Hematopoietic multipotent progenitor cell treated with erythropoietin and hydrocortisone succinate and interleukin-3 and kit ligand, for 15 days (in vitro differentiated cells): ENCODE measurements at regions not wholly inside any gene's neighbourhood (a gene's known extent, or its start where the extent isn't known, plus 50 kb on each side); places are given as distances from the start of the nearest gene placed in this dataset.
"Not testable (repeated sequence)": the region's sequence is repeated elsewhere in the genome, so short reads cannot be mapped to it uniquely, and the experiment has no call there.

Experiments used
- DNase-seq: peaks from one replicate; pipeline ENCODE4 v3.0.0-alpha.2; 2015; ENCODE audit warnings: low spot score

DNA sequence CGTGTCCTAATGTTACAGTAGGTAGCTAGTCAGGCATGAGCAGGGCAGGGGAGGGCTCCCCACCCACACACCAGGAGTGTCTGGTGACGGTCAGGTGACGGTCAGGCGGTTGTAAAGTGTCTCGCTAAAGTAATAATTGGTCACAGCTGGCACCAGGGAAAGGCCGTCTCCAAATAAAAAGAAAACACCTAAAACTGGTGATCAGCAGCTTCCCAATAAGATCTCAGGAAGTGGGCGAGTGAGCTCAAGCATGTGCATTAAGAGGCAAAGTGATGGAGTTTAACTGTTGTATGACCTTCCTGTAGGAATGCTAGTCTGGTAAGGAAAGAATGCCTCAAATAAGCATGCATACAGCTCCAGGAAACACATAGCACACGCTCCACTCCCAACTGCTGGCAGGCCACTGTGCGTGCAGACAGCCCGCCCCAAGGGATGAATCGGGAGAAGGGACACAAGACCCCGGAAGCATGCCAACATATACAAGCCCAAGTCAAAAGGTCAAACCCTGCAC, 177.1 kb downstream of the RNF144A start:
- no peak for DNase-seq

DNA sequence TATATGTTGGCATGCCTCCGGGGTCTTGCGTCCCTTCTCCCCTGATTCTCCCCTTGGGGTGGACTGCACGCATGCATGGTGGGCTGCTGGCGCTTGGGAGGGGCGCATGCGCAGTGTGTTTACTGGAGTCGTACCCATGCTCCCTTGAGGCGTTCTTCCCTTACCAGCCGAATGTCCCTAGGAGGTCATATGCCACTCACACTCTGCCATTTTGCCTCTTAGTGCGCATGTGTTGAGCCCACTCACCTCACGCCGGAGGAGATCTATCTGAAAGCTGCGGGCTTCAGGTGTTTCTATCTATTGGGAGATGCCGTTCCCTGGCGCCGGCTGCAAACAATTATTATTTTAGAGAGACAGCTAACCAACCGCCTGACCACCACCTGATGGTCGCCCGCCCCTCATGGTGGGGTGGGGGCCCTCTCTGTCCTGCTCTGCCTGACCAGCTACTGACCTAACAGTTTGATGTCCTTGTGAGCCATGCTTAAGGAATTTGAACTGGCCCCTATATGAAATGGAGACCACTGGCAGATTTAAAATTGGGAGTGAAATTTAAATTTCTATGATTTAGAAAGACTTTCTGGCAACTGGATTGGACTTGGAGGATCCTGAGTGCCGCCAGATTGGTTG, 179.6 kb downstream of the RNF144A start:
- no peak for DNase-seq

DNA sequence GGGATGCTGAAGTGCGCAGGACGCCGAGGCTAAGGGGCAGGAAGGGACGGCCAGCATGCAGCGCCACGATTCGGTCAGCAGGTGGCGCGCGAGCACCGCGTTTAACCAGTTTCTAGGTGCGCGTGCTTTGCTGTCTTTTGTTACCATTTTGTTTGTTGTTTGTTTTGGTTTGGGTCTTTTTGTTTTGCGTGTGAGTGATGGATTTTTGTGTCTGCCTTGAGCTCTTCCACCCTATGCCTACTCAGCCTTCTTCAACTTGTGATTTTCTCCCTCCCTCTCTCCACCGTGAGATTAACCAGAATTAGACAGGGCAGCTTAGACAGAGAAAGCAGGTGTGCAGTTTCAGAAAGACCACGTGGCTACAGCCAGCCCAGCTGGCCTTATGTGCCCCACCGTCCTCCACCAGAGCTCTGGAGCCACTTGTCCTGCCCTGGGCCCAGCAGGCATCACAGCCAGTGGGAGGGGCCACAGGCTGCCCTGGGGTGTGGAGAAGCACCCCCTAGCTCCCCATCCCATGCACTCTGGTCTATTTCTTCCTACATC, 180.2 kb downstream of the RNF144A start:
- DNase-seq: peak; percentile 71

- DNase-seq: no peak
Measured at GRCh38 chr2:7098816-7099215, 181.6 kb downstream of the RNF144A start.

DNA sequence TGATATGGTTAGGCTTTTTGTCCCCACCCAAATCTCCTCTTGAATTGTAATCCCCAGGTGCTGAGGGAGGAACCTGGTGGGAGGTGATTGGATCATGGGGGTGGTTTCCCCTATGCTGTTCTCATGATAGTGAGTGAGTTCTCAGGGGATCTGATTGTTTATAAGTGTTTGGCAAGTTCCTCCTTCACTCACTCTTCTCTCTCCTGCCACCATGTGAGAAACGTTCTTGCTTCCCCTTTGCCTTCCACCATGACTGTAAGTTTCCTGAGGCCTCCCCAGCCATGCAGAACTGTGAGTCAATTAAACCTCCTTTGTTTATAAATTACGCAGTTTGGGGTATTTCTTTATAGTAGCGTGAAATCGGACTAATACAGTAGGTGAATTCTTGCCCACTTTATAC, 182.5 kb downstream of the RNF144A start:
- DNase-seq: not testable (repeated sequence)

GRCh38 chr2:7102826-7103225, 185.6 kb downstream of the RNF144A start:
- DNase-seq: no peak

DNA sequence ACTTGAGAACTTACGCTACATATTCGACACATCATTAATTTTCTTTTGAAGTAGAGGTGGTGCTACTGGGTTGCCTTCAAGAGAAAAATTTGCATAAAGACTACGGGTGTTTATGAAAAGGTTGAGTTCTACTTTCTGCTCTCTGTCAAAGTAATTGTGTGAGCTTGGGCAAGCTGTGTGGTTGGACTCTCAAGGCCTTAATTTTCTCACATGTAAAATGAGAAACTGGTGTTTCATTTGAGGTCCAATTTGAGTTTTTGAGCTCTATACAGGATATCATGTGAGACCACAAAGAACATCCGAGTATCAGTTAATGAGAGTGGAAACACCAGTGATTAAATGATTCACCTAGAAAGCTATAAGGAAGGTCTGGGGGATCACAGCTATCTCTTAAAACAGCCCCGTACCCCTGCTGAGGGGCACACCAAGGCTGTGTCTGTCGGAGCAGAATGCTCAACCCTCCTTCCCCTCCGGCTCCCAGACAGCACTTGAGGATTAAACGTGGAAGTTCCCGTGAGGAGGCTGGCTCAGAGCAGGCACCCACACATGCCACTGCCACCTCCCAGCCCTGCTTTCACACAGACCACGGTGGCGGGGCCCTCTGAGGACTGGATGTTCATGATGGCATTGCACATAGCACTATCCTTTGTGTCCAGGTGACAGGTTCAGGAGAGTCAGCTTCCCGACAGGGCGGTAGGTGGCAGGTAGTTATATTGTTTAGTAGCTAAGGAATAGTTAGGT, 191.8 kb downstream of the RNF144A start:
- DNase-seq: no peak

DNA sequence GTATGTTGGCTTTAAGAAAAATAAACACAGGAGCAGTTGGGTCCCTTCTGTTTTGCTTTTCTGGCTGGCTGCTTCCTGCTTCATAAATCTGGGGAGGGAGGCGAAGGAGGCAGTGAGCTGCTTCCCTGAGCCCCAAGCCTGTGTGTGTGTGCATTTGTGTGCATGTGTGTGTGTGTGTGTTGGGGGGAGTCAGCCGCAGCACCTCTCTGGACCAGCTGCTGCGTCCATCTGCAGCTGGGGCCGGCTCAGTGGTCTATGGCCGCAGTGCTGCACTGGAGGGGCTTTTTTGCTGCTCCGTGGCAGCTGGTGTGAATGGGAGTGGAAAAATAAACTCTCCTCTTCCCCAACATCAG, 192.3 kb downstream of the RNF144A start:
- DNase-seq: no peak

GRCh38 chr2:7111626-7112025, 194.4 kb downstream of the RNF144A start:
- no peak for DNase-seq

GRCh38 chr2:7115364-7115763, 198.2 kb downstream of the RNF144A start:
- no peak for DNase-seq

GRCh38 chr2:7115906-7116305, 198.7 kb downstream of the RNF144A start:
- DNase-seq: no peak

DNA sequence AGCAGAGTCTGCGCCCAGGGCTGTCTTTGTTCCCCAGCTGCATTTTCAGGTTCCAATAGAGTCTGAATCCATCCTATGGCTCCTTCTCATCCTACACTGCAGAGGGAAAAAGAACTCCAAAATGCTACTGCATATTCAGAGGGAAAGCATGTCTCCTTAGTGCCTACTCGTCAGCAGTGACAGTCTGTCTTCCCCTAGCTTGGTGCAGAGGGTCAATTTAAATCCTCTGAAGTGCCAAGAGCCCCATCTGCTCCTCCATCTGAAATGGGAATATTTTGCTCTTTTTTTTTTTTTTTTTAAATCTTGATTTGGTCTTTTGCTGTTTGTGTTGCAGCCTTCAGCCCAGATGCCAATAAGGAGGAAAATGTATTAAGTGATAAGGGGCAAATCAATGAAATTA, 199.3 kb downstream of the RNF144A start:
- DNase-seq: no peak

DNA sequence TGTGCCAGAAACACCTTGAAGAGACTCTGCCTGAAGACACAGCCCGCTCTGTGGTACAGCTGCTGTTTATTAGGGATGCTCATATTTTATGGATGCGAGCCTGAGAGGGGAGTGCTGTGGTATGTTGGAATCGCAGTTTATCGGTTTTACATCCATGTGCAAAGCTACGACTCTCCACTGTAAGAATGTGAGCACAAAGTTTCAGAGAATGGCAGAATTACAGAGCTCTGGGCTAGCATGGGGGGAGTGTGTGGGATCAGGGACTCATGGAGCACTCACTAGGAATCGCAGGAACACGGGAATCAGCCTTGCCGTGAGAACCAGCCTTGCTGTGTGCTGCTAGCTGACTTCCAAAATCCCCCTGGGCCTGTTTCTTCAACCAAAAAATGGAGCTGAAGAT, 199.9 kb downstream of the RNF144A start:
- no peak for DNase-seq

DNA sequence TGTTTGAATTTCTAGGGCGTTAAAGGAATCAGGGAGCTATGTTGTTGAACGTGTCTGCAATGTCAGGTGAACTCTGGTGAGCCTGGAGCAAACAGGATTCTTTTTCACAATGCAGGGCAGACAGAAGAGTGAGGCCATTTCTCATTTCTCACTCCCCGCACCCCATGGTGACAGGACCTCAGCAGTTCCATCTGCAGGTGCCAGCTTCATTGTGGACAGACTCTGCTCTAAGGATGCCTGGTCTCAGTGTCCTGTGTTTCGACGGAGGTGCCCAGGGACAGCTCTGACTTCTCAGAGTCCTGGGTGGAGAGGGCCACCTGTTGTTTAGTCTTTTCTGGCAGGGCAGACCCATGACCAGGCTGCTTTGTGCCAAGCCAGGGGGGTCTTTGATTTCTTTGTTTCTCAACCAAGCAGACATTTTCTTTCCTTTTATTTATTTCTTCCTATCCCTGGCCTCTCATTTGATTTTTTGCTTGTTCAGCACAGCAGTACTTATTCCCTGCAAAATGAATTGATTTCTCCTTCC, 201.5 kb downstream of the RNF144A start:
- DNase-seq: no peak

GRCh38 chr2:7119132-7119835, 202.1 kb downstream of the RNF144A start:
- no peak for DNase-seq

GRCh38 chr2:7121851-7122250, 204.6 kb downstream of the RNF144A start:
- no peak for DNase-seq

GRCh38 chr2:7127156-7127555, 209.9 kb downstream of the RNF144A start:
- DNase-seq: no peak

GRCh38 chr2:7127687-7128086, 210.5 kb downstream of the RNF144A start:
- DNase-seq: no peak

DNA sequence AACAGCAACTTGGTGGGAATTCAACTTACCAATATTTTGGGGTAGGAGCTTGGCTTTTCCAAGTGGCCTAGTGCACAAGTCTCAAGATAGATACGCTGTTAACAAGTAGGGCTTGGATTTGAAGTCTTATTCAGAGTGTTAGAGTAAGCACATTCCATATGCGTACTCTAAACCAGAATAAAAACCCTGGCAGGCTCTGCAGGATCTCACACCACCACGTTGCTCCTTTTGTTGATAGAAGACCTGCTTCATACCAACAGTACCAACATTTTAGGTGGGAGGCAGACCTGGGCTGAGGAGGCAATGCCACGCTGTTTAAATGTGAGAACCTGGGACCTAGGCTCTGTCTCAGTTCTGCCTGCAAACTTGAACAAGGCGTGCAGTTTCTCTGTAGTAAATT, 214.0 kb downstream of the RNF144A start:
- no peak for DNase-seq

DNA sequence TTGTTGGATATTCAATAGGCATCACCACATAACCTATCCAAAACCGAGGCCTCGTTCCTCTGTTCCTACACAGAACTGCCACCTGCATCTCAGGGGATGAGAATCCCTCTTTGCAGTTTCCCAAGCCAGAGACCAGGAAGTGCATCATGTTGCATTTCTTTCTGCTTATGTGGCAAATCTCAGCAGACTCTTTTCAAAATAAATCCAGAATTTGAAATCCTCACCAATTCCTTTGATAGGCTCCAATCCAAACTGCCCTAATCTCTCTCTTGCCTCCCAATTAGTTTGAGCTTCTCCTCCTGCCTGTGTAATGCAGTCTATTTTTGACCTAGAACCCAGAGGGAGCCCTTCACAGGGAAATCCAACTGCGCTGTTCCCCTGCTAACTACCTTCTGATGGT, 215.5 kb downstream of the RNF144A start:
- no peak for DNase-seq

DNA sequence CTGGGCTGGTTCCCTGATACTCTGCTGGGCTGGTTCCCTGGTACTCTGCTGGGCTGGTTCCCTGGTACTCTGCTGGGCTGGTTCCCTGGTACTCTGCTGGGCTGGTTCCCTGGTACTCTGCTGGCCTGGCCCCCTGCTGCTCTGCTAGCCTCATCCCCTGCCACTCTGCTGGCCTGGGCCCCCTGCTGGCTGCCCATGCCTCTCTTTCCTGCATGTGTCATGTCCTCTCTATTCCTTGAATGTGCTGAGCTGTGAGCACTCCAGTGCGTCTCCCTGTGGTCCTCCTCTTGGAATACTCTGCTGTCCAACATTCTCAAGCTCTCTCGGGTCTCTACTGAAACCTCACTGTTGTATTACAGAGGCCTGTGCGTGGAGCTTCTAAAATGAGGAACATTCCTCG, 216.3 kb downstream of the RNF144A start:
- no peak for DNase-seq

GRCh38 chr2:7140306-7140705, 223.1 kb downstream of the RNF144A start:
- DNase-seq: no peak

DNA sequence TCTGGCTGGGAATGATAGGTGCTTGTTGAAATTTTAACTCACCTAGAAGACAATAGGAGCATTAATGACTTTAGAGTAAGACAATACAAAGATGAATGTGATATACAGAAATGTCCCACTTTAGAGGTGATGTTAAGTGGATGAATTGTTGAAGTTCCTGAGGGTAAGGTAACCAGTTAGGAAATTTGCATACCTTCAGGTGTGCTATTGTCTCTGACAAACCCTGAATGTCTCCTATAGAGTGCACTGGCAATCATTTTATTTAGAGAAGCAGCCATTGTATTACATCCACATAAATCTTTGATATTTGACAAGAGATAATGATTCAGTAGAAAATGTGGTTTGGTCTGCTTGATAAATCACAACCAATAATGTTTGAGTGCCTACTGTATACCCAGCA, 228.5 kb downstream of the RNF144A start:
- no peak for DNase-seq
